ENCODE measurements at regions not wholly inside any gene's neighbourhood (a gene's known extent, or its start where the extent isn't known, plus 50 kb on each side); places are given as distances from the start of the nearest gene placed in this dataset.
"Not testable (repeated sequence)": the region's sequence is repeated elsewhere in the genome, so short reads cannot be mapped to it uniquely, and the experiment has no call there.

DNA sequence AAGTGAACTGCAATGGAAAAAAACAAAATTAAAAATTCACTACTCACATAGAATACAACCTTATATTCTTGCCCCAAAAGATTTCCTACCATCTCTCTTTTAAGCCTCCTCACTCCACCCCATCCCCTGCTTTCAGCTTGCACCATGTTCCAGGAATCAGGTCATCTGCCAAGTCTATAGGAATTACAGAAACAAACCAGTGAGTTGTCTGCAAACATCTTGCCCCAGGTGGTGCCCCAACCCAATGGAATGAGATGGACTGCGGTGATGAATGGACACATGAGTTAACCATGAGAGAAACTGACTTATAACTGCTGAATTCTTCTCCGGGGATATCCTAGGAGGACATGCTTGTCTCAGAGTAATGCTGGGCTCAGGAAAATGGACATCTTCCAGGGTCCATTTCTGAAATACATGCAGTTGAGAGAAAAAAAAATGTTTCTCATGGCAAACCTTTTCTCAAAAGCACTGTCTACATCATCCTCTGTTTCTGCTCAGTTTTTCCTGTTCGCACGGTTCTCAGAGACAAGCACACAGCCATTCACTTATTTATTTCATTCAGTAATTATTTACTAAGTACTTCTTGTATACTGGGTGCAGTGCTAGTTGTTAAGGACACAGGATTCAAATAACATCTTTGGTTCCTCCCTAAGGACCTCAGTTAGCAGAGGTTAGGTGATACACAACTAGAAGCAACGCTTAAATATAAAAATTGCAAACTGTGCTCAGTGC is 350.0 kb downstream of the RND3 start:
- DNase-seq (ENCODE audit: low spot score) = no peak

DNA sequence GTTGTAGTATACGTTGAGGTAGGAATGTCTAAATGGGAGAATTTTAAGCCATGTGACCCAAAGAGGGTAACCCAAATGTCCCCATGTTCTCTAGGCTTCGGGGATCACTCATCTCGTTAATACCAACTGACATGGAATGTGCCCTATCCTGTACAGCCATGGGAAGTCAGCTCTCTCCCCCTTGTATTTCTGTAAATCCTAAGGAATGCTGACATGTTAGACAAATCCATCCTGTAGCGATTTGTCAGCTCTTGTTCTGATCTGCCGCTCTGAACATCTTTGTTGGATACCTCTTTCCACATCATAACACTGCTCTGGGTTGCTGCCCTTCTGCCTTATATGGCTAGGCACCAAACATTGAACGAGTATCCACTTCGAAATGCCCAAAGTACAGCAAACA is 350.6 kb downstream of the RND3 start:
- DNase-seq (ENCODE audit: low spot score) = no peak

DNA sequence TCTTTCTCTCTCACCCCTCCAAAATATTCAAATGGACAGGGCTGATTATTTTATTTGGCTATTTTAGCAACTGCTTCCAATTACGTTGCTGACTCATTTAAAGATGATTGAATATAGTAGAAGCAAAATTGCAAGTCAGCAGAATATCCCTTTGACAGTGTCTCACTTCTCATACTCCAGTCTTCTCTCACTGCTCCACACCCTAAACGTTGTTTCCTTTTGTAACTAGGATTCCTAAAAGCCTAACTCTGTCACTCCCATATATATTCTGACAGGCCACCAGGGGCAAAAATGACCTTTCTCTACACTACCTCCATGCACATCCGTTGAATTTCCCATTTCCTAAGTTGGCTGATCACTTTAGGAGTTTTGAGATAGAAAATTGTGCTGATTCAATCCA is 351.1 kb downstream of the RND3 start:
- no peak for DNase-seq (ENCODE audit: low spot score)

DNA sequence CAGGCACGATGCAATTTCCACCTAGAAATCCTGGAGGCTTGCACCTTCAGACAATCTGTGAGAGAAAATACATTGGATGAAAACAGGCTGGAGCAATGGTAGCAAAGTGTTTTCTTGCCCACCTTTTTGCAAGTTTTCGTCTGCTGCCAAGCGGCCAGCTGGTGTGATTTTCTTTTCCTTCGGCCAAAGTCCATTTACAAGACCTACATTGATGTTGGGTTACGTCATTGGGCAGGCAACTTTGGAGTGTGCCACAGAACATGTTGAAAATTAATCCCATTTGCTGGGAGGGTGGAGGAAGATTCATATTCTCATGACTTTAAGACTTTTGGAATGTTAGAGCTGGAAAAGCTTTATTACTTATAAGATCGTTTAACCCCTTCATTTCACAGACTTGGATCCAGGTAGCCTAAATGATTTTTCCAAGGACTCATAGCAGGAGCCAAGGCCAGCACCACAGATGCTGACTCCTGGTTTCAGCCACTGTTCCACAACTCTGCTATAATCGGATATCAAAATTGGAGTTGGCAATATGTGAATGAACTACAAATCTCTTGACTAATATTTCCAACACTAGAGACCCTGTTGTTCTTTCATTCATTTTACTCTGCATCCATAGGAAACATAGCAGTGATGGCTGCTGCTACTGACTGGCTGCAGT is 352.1 kb downstream of the RND3 start:
- DNase-seq (ENCODE audit: low spot score) = peak; percentile 76

DNA sequence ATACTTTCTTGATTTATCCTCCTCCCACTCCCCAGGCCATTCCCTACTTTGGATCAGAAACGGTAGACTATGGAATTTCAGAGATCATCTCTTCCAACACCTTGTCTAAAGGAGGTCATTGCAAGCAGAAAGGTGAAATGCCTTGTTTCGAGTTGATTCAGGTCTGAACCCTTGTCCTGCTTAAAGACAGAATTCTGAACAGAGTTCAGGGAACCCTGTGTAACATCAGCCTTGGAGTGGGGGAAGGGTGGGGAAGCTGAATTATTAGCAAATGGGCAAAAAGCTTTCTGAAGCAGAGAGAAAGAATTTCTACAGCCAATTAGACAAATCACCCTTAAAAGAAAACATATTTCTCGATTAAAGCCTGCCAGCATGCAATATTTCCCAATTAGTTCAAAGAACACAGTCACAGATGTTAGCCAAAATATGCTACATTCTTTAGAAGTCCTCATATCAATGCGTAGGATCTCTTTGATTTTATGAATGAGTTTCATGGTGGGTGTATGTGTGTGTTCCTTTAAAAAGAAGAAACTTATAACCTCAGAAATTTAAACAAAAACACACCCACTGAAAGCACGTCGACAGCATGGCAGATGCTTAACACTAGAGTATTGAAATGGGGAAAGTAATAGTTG is 353.1 kb downstream of the RND3 start:
- no peak for DNase-seq (ENCODE audit: low spot score)

DNA sequence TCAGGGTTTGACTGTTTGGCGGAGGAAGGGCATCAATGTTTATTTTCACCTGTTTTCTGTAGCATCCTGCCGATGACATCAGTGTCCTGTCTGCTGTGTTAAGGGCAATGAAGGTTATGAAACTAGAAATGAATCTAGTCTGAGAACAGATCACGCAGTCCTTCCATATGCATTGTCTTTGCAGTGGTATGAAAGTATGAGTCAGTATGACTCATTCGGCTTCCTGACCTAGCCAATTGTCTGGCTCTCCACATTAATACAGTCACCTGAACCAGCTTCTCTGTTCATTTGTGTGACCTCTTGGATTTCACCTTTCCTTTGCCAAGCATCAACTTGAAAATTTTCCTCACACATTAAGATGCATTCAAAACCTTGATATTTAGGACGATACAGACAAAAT is 353.8 kb downstream of the RND3 start:
- peak; percentile 81 for DNase-seq (ENCODE audit: low spot score)

DNA sequence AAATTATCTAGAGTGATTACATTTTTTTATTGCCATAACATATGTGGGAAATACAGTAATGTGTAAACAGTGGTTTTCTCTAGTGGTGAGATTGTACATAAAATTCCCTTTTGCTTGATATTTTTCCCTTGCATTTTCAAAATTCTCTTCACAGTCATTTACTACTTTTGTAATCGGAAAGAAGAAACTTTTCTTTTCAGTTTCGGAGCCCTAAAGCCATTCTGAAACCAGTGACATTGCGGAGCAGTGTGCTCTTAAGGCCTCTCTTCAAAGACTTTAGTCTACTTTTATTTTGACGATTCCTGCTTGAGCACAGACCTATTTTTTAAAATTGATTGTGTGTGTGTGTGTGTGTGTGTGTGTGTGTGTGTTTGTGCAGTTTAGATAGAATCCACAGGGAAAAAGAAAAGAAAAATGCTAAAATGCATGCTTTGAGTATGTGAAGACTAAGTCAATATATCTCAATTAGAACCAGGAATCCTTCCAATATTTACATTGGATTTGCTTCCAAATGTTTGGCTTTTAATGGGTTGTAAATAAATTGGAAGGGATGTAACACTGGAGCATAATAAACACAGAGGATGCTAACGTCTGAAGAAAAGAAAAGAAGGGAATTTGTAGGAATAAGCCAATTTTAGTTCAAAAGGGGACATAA is 357.4 kb downstream of the RND3 start:
- DNase-seq (ENCODE audit: low spot score) = no peak

DNA sequence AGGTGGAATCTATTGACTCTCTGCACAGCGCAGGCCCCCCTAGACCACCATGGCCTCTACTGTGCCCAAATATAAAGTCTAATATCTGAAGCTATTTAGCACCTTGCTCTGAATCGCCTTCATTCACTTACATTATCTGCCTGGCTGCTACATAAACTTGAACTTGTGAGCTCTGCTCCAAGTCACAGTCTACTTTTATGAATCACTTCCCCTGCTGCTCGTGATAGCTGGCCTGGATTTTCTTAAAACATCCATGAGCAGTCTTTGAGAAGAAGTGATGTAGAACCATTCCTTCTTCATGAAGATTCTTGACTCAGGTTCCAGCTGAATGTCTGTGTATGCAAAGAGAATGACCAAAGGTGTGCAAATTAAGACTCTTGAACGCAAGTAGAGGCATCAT is 359.5 kb downstream of the RND3 start:
- no peak for DNase-seq (ENCODE audit: low spot score)

DNA sequence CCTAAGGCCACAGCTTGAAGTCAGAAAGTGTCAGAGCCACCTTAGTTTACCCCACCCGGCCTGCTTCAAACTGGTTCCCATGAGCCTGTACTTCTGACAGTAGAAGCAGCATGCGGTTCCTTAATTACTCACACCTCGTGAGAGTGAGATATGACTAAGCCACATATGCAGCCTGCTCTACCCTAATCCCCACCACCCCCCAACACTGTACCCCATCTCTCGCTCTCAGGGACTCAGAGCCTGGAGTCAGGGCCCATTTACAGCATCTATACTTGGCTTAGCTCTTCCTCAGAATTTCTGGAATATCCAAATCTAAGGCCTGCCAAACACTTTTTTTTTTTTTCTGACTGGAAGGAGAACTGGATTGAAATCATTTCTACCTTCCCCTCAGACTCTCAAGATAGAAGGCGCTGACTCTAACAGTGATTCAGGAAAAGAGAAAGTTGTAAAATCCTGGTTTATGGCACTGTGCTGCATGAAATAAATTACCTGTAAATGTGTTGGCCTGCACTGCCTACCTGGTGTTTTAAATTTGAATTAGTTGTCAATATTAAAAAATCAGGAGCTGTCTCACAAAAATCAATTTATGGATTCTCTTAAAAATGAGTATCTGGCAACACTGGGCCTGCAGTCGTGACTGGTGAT is 360.0 kb downstream of the RND3 start:
- DNase-seq (ENCODE audit: low spot score) = no peak

DNA sequence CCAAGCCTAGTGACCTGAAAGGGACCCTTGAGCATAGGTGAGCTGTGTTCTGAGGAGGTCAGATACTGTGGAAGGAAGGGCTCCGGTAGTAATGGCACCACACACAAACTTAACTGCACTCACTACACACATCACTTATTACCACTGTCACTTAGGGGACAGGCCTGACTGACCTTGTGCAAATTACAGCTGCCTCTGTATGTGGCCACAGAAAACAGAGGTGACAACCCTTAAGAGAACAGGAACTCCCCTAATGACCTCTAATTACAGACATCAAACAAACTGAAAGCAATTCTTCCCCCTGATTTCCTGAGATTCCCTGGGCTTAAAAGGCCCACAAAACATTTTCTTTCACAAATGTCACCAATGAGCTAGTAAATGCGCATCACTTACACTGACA is 360.6 kb downstream of the RND3 start:
- DNase-seq (ENCODE audit: low spot score) = no peak

DNA sequence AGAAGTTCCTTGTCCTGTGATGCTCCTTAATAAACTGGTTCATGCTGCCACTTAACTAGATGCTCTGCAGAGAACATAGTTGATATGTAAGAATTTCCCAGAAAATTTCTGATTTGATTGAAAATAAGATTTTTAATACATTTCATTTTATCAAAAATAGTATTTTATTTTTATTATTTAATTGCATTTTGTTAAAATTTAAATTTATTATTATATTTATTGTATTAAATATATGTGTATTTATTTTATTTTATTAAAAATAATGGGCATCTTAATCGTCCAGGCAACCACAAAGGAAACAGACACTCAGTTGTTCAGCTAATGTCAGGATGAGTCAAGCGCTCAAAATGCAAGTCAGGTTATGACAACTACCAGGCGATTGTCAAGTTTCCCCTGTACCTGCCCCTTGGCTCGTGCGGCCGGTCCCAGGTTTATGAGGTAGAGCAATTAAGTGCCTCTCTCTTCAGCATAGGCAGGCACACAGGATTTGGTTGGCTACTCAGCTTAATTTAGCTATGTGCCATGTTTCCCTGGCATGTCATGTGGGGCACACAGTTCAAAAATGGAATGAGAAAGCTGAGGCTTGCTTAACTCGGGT is 361.2 kb downstream of the RND3 start:
- DNase-seq (ENCODE audit: low spot score) = no peak

DNA sequence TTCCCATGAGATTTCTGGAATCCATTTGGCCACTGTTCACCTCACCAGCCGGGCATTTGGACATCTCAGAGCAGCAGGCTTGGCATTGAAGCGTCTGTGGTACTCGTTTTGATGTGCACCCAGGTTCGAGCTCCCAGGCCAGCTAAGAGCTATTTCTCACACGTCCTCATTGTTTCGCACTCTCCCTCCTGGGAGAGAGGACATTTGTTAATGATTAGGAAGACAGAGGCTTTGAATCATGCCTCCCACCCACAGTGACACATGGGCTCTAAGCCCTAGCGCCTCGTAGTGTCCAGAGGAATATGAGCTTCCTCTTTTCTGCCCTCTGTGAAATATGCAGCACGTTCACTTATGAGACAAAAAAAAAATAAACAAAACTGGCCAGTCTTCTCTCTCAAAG is 361.8 kb downstream of the RND3 start:
- DNase-seq (ENCODE audit: low spot score) = peak; percentile 77

DNA sequence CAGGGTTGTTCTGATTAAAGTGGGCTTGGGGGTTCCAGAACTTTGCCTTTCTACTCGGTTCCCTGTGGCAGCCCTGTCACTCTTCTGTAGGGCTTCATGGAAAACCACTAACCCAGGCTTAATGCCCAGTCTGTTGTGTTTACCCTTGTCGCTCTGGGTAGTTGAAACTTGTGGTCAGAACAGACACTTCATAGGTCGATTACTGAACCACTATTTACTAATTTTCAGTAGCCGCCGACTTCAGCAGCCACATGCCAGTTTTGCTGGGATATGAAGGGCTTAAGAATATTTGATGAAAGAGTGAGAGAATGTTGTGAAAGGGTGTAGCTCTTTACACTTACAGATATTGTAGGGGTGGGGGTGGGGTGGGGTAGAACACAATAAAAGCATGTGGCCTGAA is 362.3 kb downstream of the RND3 start:
- peak; percentile 58 for DNase-seq (ENCODE audit: low spot score)

DNA sequence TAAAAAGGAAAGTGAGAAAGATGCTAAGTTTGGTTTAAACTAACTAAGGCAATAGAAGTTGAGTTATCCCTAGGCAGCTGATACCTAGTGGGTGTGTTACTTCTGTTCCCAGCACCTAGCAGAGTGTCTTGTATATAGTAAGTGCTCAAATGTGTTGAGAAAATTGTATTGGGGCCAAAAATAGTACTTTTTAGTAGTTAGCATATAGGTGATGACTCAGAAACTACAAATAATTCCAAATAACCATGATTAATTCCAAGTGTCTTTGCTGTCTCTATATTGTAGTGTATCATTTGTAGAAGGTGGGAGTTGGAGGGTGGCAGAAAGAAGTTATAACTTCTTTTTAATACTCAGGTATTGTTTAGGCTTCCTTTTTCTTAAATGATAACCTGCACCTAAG is 362.7 kb downstream of the RND3 start:
- DNase-seq (ENCODE audit: low spot score) = no peak

DNA sequence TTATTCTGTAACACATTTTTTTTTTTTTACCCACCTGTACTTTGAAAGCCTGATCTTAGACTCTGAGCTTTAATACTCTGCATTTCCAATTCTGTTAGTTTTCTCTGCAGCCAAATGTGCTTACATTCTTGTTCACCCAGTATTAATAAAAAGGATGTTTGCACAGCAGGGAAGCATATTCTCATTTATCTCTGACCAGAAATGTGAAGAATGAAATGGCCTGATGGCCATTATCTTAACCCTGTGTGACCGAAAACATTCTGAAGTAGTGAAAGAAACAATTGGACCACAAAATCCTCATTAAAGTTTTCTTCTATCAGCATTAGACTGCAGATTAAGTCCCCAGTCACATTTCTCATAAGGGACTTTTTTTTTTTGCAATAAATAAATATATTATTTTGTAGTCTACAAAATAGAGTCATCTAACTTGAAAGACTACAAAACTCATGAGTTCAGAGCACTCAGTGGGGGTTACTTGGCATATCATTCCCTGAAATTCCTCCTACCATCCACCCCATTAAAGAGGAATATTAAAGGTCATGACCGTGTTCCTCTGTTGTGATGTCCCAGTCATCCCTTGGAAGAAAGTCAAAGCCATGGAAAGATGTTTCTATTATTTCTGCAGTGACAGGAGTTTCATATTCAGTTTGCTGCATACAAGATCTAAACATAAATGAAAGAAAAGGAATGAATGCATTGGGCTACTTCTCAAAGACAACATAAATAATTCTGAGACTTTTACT is 364.4 kb downstream of the RND3 start:
- DNase-seq (ENCODE audit: low spot score) = no peak

DNA sequence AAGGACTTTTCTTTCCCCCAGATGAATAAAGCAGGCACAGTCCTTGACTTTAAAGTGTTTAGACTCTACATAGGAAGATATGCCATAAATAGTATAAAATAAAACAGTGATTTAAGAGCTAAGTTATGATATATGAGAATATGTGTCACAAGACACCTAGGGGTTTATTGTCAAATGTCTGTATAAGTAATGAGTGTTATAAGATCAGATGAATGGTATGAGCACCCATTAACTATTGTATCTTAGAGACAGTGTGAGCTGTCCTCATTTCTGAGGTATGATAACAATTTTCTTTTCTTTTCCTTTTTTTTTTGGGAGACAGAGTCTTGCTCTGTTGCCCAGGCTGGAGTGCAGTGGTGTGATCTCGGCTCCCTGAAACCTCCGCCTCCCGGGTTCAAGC is 365.3 kb downstream of the RND3 start:
- DNase-seq (ENCODE audit: low spot score) = no peak

DNA sequence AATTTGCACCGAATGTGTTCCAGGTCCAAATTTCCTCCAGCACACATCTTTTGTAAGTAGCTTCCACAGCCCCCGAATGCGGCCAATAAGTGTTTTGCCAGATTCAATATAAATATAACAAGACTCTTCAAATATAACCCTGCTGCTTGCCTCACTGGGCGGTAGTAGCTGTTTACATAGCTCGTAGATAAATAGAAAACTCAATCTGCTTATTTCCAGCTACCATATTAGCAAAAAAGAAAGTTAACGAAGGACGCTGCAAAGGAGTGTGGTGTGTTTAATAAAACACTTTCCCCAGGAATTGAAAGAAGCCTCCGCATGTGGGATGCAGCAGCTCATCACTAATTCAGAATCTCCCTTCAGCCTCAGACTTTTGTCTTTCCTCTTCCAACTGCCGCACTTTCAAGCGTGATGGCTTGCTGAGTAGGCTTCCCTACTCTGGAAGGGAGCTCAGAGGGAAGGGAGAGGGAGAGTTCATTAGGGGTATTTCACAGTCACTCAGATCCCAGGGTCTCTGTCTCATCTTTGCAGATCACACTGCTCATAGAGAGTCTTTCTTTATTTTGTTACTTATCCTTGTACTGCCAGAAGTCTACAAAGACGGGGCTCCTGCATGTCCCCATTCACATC is 367.0 kb downstream of the RND3 start:
- DNase-seq (ENCODE audit: low spot score) = no peak

DNA sequence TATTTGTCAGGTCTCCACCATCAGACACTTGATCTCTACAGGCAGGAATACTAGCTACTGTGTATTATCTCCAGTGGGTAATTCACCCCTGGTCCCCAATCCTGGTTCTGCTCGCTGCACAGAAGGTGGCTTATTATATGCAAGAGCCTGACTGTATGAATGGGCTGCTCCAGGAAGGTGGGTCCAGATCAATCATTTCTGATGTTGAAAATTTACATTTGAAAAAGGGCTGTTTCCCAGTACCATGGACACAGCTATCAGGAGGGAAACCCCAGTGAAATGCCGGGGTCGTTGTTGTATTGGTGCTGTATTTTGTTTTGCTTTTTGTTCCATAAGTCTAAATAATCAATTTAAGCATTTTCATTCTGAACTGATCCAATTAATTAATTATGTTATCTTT is 367.6 kb downstream of the RND3 start:
- no peak for DNase-seq (ENCODE audit: low spot score)

DNA sequence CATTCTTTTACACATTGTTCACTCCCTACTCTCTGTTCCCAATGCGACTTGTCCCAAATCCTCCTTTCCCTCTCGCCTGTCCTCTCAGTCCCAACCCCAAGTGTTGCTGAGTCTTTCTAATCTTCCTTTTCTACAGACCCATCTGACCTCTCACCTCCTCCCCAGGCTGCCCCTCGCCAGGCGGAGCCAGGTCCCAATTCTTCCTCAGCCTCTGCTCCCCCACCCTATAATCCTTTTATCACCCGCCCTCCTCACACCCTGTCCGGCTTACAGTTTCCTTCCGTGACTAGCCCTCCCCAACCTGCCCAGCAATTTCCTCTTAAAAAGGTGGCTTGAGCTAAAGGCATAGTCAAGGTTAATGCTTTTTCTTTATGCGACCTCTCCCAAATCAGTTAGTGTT is 373.4 kb downstream of the RND3 start:
- DNase-seq (ENCODE audit: low spot score) = not testable (repeated sequence)

DNA sequence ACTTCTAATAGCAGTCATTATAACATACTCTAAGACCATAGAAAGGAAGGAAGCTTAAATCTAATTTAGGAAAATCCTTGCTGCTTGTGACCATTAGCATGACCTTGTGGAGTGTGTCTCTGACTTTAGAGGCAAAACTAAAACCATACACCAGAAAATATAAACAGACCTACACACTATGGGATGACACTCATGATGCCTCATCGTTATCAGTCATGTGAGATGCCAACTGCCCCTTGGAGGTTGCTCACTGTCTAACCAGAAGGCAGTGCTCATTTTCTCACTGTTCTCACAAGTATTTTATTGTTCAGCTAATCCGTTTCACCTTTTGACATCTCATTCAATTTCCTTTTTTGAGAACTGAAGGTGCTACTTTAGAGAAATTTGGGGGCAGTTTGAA is 376.9 kb downstream of the RND3 start:
- DNase-seq (ENCODE audit: low spot score) = no peak

DNA sequence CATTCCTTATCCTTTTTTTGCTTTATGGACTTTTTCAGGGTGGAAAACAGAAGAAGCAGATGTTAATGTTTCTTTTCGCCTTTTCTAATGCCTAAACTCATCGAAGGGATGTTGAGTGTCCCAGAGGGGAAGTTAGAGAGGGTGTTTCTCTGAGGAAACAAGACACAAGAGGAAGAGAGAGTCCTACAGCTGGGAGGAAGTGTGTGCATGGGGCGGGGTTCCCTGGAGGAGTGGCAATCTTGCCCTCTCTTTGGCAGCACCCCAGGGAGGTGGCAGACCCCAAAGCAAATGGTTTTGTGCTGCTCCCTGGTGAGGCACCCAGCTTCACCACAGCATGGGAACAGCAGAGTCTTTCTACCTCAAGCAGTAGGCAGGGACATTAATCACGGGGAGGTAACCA is 377.6 kb downstream of the RND3 start:
- no peak for DNase-seq (ENCODE audit: low spot score)

Data from HT-29 (cell line).